MCF 10A (cell line): ENCODE measurements at regions not wholly inside any gene's neighbourhood (a gene's known extent, or its start where the extent isn't known, plus 50 kb on each side); places are given as distances from the start of the nearest gene placed in this dataset.

ENCODE experiments used
- BruUV-seq: library from RNA; stranded (reverse); fragments of 400-500 nt; replicated peaks from 2 replicates; lab custom pipeline; 2021; lab: Mats Ljungman, UMichigan
- CTCF ChIA-PET: fragments of 300-600 bp; sonication (Branson Sonifier 250); formaldehyde crosslinking; extraction: SDS; loops from one replicate; lab custom pipeline; 2021; ENCODE audit warnings: antibody characterized with exemption, inconsistent platforms; lab: Yijun Ruan, JAX
- POLR2A ChIA-PET: fragments of 300-600, 350-650 bp; sonication (Branson Sonifier 250); formaldehyde crosslinking; extraction: SDS; loops from one replicate; lab custom pipeline; 2020; ENCODE audit warnings: antibody characterized with exemption, inconsistent platforms; lab: Yijun Ruan, JAX
- DNase-seq: peaks from one replicate; pipeline ENCODE4 v3.0.0-alpha.2; 2018; ENCODE audit not compliant: unreplicated experiment
- H3K27ac Mint-ChIP-seq: one replicate; pipeline ENCODE4 v1.8.0; 2022; ENCODE audit warnings: mild to moderate bottlenecking, low read depth, mixed read lengths; ENCODE audit not compliant: unreplicated experiment
- H3K27me3 Mint-ChIP-seq: one replicate; pipeline ENCODE4 v1.8.0; 2022; ENCODE audit warnings: mixed read lengths; ENCODE audit not compliant: insufficient read depth, unreplicated experiment
- H3K36me3 Mint-ChIP-seq: one replicate; pipeline ENCODE4 v1.8.0; 2022; ENCODE audit warnings: mild to moderate bottlenecking, moderate library complexity, mixed read lengths; ENCODE audit not compliant: insufficient read depth, unreplicated experiment
- H3K4me1 Mint-ChIP-seq: one replicate; pipeline ENCODE4 v1.8.0; 2022; ENCODE audit warnings: mixed read lengths; ENCODE audit not compliant: insufficient read depth, unreplicated experiment
- H3K4me3 Mint-ChIP-seq: one replicate; pipeline ENCODE4 v1.8.0; 2022; ENCODE audit warnings: mild to moderate bottlenecking, moderate library complexity, mixed read lengths; ENCODE audit not compliant: unreplicated experiment
- H3K9me3 Mint-ChIP-seq: one replicate; pipeline ENCODE4 v1.8.0; 2022; ENCODE audit warnings: mixed read lengths; ENCODE audit not compliant: unreplicated experiment
- CTCF ChIP-seq: fragments of 200-600 bp; IDR thresholded peaks from one replicate; pipeline ENCODE4 v1.8.0; 2022; ENCODE audit warnings: antibody characterized with exemption, mild to moderate bottlenecking; ENCODE audit not compliant: unreplicated experiment
- intact Hi-C: fragments of 100-400 bp; cut with micrococcal nuclease; formaldehyde crosslinking; loops from 2 replicates; pipeline ENCODE4 v1.14.1; 2022

- ChIA-PET CTCF (no interaction called here), POLR2A (no interaction called here)
- DNase-seq = no peak
- H3K27me3 Mint-ChIP-seq = peaks cover 5% of the 10 kb centered on the region
- H3K4me1 Mint-ChIP-seq = no peaks in the 10 kb centered on the region
- no peak for TF ChIP-seq CTCF
- H3K27ac Mint-ChIP-seq = no peak overlapping the region
- H3K9me3 Mint-ChIP-seq = no peaks in the 10 kb centered on the region
- H3K36me3 Mint-ChIP-seq = no peaks in the 10 kb centered on the region
- H3K4me3 Mint-ChIP-seq = no peak overlapping the region
- BruUV-seq = no TSS peak
- intact Hi-C loops = no loop called here
These were observed 296.5 kb upstream of the ITGA1 start for GRCh38 chr5:52491071-52491787.

- ChIA-PET POLR2A (no interaction called here), CTCF (no interaction called here)
- intact Hi-C loops = no loop called here
- H3K9me3 Mint-ChIP-seq = no peaks in the 10 kb centered on the region
- DNase-seq = no peak
- no peak for TF ChIP-seq CTCF
- no peak overlapping the region for H3K4me3 Mint-ChIP-seq
- H3K36me3 Mint-ChIP-seq = no peaks in the 10 kb centered on the region
- no peaks in the 10 kb centered on the region for H3K4me1 Mint-ChIP-seq
- peaks cover under 1% of the 10 kb centered on the region for H3K27me3 Mint-ChIP-seq
- BruUV-seq = no TSS peak
- no peak overlapping the region for H3K27ac Mint-ChIP-seq
These were observed 295.9 kb upstream of the ITGA1 start for GRCh38 chr5:52491818-52492217.

- POLR2A ChIA-PET = no interaction called here
- Mint-ChIP-seq H3K36me3 (no peaks in the 10 kb centered on the region), H3K9me3 (no peaks in the 10 kb centered on the region), H3K4me1 (no peaks in the 10 kb centered on the region), H3K27me3 (peaks cover 42% of the 10 kb centered on the region), H3K27ac (no peak overlapping the region), H3K4me3 (no peak overlapping the region)
- no peak for DNase-seq
- TF ChIP-seq CTCF = no peak
- CTCF ChIA-PET = no interaction called here
- intact Hi-C loops = no loop called here
- no TSS peak for BruUV-seq
These were observed 290.5 kb upstream of the ITGA1 start for GRCh38 chr5:52497133-52497693.

GRCh38 chr5:52498607-52499006, 289.1 kb upstream of the ITGA1 start:
- BruUV-seq = no TSS peak
- POLR2A ChIA-PET = no interaction called here
- CTCF ChIA-PET = interaction anchor here (0.7 kb wide), 1 partner anchor 52 kb away, joined by 3 read pairs; no protein-coding TSS in a partner anchor
- H3K36me3 Mint-ChIP-seq = no peaks in the 10 kb centered on the region
- intact Hi-C loops = no loop called here
- no peak for TF ChIP-seq CTCF
- no peak overlapping the region for H3K4me3 Mint-ChIP-seq
- no peaks in the 10 kb centered on the region for H3K9me3 Mint-ChIP-seq
- no peak for DNase-seq
- peaks cover 48% of the 10 kb centered on the region for H3K27me3 Mint-ChIP-seq
- H3K4me1 Mint-ChIP-seq = no peaks in the 10 kb centered on the region
- H3K27ac Mint-ChIP-seq = no peak overlapping the region
